ENCODE measurements at regions not wholly inside any gene's neighbourhood (a gene's known extent, or its start where the extent isn't known, plus 50 kb on each side); places are given as distances from the start of the nearest gene placed in this dataset.
"Not testable (repeated sequence)": the region's sequence is repeated elsewhere in the genome, so short reads cannot be mapped to it uniquely, and the experiment has no call there.

DNA sequence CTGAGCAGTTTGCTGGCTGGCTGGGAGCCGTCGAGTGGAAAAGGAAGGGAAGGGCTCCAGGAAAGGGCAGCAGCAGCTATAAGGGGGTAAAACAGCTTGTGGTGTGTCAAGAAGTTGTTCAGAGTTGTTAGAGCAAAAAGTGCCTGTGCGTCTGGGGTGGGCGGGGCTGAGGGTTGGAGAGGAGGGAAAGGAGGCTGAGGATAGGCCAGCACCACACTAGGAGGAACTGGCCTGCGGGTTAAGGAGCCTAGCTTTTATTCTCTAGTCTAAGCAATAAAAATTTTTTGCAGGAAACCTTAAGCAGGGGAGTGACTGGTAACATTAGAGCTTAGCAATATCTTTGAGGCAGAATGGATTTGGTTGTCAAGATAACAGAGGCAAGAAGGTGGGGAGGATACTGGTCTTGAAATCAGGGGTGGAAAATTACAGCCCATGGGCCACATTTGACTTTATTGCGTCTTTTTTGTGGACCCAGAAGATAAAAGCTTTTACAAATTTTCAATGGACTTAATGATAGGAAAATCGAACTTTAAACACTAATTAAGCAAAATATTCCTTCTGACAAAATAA lies 134.5 kb upstream of the AADACL2 start:
- DNase-seq (ENCODE audit: insufficient read length, low spot score) (no peak), FAIRE-seq (peak; percentile 28)

- FAIRE-seq (no peak), DNase-seq (ENCODE audit: insufficient read length, low spot score) (no peak)
Observed at GRCh38 chr3:151596940-151597339, 136.1 kb upstream of the IGSF10 start.

- FAIRE-seq (no peak), DNase-seq (ENCODE audit: insufficient read length, low spot score) (no peak)
Observed at GRCh38 chr3:151593928-151594327, 133.1 kb upstream of the IGSF10 start.

- FAIRE-seq (no peak), DNase-seq (ENCODE audit: insufficient read length, low spot score) (no peak)
Observed at GRCh38 chr3:151592287-151592686, 131.4 kb upstream of the IGSF10 start.

DNA sequence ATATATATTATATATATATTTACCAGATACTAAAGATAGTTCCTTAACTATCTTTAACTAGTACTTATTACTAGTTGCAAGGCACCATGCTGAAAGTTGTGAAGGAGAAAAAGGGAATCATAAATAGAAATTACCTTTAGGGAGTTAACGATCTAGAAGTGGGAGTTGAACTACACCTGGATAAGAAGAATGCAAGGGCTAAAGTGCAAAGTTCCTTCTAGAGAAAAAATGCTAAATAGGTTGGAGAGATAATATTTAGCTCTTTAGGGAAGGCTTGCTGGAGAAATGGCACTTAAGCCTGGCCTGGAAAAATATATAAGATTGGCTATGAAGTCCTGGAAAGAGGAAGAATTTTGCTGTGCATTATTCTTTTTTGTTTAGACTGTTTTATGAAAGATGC lies 130.6 kb upstream of the IGSF10 start:
- FAIRE-seq (no peak), DNase-seq (ENCODE audit: insufficient read length, low spot score) (no peak)

DNA sequence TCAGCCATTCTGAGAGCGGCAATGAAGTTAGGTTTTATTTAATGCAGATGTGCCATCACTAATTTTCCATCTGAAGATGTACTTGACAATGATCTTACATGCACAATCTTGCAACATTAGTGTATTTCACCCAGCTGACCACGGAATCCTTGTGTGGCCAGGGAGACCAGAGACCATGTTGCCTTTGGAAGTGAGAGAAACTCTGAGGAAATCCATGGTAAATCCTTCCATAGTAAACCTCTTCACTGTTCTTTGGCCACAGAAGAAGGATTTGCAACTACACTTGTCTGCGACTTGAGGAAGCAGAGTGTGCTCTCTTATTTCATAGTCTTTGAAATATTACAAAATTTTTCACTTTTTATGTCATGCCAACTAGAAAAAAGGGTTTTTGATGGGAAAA lies 128.4 kb upstream of the IGSF10 start:
- FAIRE-seq, result no peak

DNA sequence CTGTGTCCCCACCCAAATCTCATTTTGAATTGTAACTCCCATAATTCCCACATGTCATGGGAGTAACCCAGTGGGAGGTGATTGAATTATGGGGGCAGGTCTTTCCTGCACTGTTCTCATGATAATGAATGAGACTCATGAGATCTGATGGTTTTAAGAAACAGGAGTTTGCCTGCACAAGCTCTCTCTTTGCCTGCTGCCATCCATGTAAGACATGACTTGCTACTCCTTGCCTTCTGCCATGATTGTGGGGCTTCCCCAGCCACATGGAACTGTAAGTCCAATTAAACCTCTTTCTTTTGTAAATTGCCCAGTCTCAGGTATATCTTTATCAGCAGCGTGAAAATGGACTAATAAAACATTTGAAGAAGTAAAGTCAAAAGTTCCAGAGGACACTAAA lies 126.8 kb upstream of the IGSF10 start:
- not testable (repeated sequence) for DNase-seq (ENCODE audit: insufficient read length, low spot score); FAIRE-seq

More for the DNA sequence above, 128.4 kb upstream of the IGSF10 start:
- DNase-seq (ENCODE audit: insufficient read length, low spot score), result no peak

DNA sequence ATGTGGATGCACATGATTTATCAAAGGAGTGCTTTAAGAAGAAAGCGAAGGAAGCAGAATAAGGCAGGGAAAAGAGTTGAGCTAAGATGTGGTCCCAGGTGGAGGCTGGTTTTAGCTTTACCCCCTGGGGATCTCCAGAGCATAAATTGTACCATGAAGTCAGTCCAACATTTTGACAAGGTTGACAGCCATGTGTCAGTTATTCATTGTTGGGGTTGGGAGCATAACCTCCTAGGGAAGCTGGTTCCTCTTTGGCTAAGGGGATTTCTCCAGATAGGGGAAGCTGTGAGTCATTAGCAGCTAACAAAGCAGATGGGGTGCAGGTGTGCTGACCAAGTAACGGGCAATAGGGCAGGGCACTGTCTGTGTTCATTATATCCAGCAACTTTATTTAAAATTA lies 123.7 kb upstream of the IGSF10 start:
- DNase-seq (ENCODE audit: insufficient read length, low spot score) (no peak), FAIRE-seq (no peak)

DNA sequence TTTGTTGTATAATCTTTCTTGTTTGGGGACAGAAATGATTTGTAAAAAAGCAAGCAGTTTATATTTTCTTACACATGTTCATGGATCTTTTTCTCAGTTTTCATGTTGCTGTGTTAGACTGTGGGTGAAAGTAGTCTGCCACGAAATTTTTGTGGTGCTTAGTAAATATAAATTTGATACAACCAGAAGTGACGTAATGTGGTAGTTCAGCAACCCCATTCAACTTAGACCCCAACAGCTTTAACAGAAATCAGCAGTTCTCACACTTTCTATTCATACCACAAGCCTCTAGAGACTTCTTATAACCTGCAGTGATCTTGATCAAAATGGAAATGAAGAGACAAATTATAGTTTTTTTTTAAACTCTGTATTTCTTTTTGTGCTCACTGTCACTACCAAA lies 120.2 kb upstream of the IGSF10 start:
- FAIRE-seq (no peak), DNase-seq (ENCODE audit: insufficient read length, low spot score) (no peak)

GRCh38 chr3:151580591-151580990 lies 119.7 kb upstream of the IGSF10 start:
- FAIRE-seq (no peak), DNase-seq (ENCODE audit: insufficient read length, low spot score) (peak; percentile 74)

DNA sequence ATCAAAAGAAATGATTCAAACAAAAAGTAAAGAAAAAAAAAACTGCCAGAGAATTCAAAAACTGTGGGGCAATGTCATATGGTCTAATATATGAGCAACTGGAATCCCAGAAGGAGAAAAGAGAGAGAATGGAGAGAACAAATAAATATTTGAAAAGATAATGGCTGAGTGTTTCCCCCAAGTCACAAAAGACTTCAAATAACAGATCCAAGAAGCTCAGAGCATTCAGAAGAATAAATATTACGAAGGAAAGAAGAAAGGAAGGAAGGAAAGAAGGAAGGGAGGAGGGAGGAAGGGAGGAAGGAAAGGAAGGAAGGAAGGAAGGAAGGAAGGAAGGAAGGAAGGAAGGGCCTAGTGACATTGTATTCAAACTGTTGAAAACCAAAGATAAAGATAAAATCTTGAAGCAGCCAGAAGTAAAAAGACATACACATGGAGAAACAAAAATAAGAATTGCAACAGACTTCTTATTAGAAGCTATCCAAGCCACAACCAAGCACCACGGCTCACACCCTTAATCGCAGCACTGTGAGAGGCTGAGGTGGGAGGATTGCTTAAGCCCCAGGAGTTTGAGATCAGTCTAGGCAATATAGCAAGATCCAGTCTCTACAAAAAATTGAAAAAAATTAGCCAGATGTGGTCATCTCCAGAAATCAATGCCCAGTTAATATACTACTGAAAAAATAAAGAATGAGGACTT lies 118.9 kb upstream of the IGSF10 start:
- DNase-seq (ENCODE audit: insufficient read length, low spot score) (no peak), FAIRE-seq (no peak)

GRCh38 chr3:151578495-151578894 lies 117.6 kb upstream of the IGSF10 start:
- FAIRE-seq (no peak), DNase-seq (ENCODE audit: insufficient read length, low spot score) (no peak)

DNA sequence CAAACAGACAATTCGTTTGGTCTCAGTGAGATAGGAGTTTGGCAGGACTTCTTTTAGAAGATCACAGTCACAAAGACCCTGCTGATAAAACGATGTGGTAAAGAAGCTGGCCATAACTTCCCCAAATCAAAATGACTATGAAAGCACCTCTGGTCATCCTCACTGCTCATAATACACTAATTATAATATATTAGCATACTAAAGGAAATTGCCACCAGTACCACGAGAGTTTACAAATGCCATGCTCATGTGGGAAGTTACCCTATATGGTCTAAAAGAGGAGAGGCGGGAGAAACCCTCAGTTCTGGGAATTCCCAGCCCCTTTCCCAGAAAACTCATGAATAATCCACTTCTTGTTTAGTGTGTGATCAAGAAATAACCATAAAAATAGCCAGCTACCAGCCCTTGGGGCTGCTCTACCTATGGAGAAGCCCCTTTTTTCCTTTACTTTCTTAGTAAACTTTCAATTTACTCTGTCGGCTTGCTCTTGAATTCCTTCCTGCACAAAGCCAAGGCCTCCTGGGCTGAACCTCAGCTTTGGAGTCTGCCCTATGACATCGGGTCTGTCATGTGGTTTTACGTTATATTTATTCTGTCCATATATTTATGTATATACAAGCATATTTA lies 115.8 kb upstream of the IGSF10 start:
- DNase-seq (ENCODE audit: insufficient read length, low spot score) (no peak), FAIRE-seq (no peak)

GRCh38 chr3:151568184-151568583 lies 107.3 kb upstream of the IGSF10 start:
- DNase-seq (ENCODE audit: insufficient read length, low spot score) (no peak), FAIRE-seq (no peak)

DNA sequence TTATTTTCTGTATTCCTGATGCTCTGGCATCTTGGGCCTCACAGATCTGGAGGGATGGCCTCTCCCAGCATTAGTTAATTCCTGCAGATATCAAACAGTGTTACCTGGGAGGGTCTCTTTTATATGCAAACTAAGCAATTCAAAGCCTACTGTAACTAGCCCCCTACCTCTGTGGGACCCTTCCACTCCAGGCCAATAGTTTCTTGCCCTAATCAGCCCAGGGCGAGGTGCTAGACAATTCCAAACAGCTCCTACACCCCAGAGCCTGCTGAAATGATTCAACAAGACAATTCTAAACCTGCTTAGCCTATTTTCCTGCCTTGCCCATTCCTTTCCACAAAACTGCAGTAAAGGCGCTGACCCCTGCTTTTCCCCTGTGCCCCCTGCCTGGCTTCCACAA lies 106.6 kb upstream of the IGSF10 start:
- DNase-seq (ENCODE audit: insufficient read length, low spot score) (no peak), FAIRE-seq (no peak)

DNA sequence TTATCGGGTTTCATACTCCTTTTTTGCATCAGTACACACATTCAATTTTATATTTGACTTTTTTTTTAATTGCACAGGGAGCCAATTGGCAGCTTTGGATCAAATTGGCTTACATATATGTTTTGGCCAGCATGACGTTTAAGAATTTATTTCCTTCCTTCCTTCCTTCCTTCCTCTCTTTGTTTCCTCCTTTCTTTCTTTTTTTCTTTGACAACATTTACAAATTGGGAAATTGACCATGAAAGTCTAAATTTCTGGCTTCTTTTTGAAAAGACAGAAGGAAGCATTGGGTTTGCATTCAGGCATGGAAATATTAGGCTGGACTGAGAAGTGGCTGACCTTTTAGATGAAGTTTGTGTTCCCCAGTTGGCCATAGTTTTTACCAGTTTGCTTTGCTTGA lies 103.4 kb upstream of the IGSF10 start:
- no peak for DNase-seq (ENCODE audit: insufficient read length, low spot score)
- FAIRE-seq, result no peak

DNA sequence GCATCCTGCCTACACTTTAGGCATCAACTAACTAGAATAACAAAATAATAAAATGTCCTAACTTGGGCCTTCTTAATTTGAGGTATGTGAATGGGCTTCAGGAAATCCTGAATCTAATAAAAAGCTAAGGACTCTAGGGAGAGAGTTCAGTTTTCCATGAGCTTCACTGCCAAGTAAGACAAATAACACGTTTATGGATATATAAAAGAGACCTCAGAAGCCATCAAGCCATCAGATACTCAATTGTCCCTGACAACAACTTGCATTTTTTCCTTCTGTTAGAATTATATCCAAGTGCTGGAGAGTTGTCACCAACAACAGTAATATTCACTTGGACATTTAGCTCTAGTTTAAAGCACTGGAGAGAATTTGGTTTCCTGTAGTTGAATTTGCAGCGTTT lies 102.4 kb upstream of the IGSF10 start:
- no peak for DNase-seq (ENCODE audit: insufficient read length, low spot score)
- no peak for FAIRE-seq

GRCh38 chr3:151562891-151563290 lies 102.0 kb upstream of the IGSF10 start:
- FAIRE-seq (no peak), DNase-seq (ENCODE audit: insufficient read length, low spot score) (no peak)

- no peak for DNase-seq (ENCODE audit: insufficient read length, low spot score)
- FAIRE-seq, result no peak
Observed at GRCh38 chr3:151561878-151562277, 101.0 kb upstream of the IGSF10 start.

DNA sequence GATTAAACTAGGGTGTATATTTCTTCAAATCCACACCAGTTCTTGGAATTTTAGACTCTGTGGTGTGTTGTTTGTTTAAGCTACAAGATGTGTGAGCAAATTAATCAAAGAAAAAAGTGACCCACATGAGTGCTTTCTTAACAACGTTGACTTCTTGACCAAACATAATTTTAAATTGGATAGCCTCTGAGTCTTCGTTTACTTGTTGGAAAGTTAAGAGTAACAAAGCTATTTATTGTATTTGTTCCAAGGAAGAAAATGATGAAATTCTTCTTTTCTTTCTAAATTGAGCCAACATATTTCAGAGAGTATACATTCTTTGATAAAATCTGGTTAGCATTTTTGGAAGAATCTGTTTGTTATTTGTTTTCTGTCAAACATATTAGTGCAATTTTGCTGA lies 99.9 kb upstream of the IGSF10 start:
- no peak for FAIRE-seq

GRCh38 chr3:151559736-151560135 lies 98.9 kb upstream of the IGSF10 start:
- DNase-seq (ENCODE audit: insufficient read length, low spot score) (no peak), FAIRE-seq (no peak)

More for the DNA sequence above, 99.9 kb upstream of the IGSF10 start:
- no peak for DNase-seq (ENCODE audit: insufficient read length, low spot score)

- FAIRE-seq (no peak), DNase-seq (ENCODE audit: insufficient read length, low spot score) (no peak)
Observed at GRCh38 chr3:151558661-151559060, 97.8 kb upstream of the IGSF10 start.
